ENCODE measurements at regions not wholly inside any gene's neighbourhood (a gene's known extent, or its start where the extent isn't known, plus 50 kb on each side); places are given as distances from the start of the nearest gene placed in this dataset.

- no peak for TF ChIP-seq CTCF (conservative IDR thresholded peaks at IDR 0.05; ENCODE audit: low read length)
- no peak for TF ChIP-seq EZH2phosphoT487 (IDR thresholded peaks at IDR 0.05; ENCODE audit: borderline replicate concordance)
Observed at GRCh38 chr2:83006961-83007360, 1452.1 kb downstream of the SUCLG1 start.

Measured in Loucy (cell line).